K562 (cell line): ENCODE measurements at regions not wholly inside any gene's neighbourhood (a gene's known extent, or its start where the extent isn't known, plus 50 kb on each side); places are given as distances from the start of the nearest gene placed in this dataset.

Experiments used
- ATAC-seq: fragments of 200-7000 bp; cut with Tn5 transposase; 3 replicates; pipeline ENCODE4 v1.9.1; 2020; ENCODE audit warnings: moderate library complexity
- BruUV-seq: library from RNA; stranded (reverse); fragments of 400-500 nt; replicated peaks from 2 replicates; lab custom pipeline; 2021; lab: Mats Ljungman, UMichigan
- CTCF ChIA-PET: fragments of 300-600 bp; formaldehyde crosslinking; extraction: SDS; loops from one replicate; lab custom pipeline; 2021; ENCODE audit warnings: low intra/inter-chr PET ratio; lab: Yijun Ruan, JAX
- POLR2A ChIA-PET: fragments of 300-600, 350-650 bp; sonication (Branson Sonifier 250); formaldehyde crosslinking; extraction: SDS; loops from one replicate; lab custom pipeline; 2021; ENCODE audit warnings: antibody characterized with exemption, inconsistent platforms; lab: Yijun Ruan, JAX
- DNase-seq, 4 experiments: peaks; one replicate each; pipeline versions ENCODE4 v3.0.0 to v3.0.0-alpha.2; 2011 to 2018; ENCODE audit warnings: low spot score in 3 of 4, mixed read lengths in 3 of 4; ENCODE audit errors: extremely low read depth in 1 of 4
- FAIRE-seq: peaks from 2 replicates; lab custom pipeline; 2011; peaks lifted over from hg19 to GRCh38; lab: Jason Lieb, UNC
- H2AFZ ChIP-seq: 2 replicates; pipeline ENCODE4 v1.6.0; 2011; ENCODE audit warnings: low read depth, low read length, control low read depth, inconsistent platforms
- H3K27ac ChIP-seq: fragments of 200-600 bp; 3 replicates; pipeline ENCODE4 v1.8.0; 2011; ENCODE audit warnings: low read depth, mild to moderate bottlenecking, control low read depth, inconsistent platforms, low read length, moderate library complexity, mixed read lengths; ENCODE audit errors: extremely low read depth
- H3K27me3 ChIP-seq, 2 experiments: fragments of 300-600 bp in 1 of 2; 2 replicates in 1 of 2; 3 replicates in 1 of 2; pipeline versions ENCODE4 v1.6.0 to v1.8.0; 2011; ENCODE audit warnings: inconsistent platforms in 2 of 2, low read length in 2 of 2, mild to moderate bottlenecking in 1 of 2, mixed read lengths in 1 of 2, moderate library complexity in 1 of 2; ENCODE audit not compliant: control insufficient read depth in 2 of 2, insufficient read depth in 2 of 2
- H3K36me3 ChIP-seq: fragments of 300-600 bp; 3 replicates; pipeline ENCODE4 v1.8.0; 2011; ENCODE audit warnings: mild to moderate bottlenecking, low read length, inconsistent platforms; ENCODE audit not compliant: control insufficient read depth, insufficient read depth
- H3K4me1 ChIP-seq, 2 experiments: fragments of 200-600 bp in 1 of 2; replicated peaks in 1 of 2; 2 replicates in 1 of 2; 3 replicates in 1 of 2; pipeline versions ENCODE4 v1.5.1 to v1.8.0; 2011; ENCODE audit warnings: inconsistent platforms in 2 of 2, low read length in 2 of 2, mild to moderate bottlenecking in 1 of 2, mixed read lengths in 1 of 2, moderate library complexity in 1 of 2; ENCODE audit not compliant: control insufficient read depth in 2 of 2, insufficient read depth in 2 of 2
- H3K4me2 ChIP-seq: 2 replicates; pipeline ENCODE4 v1.6.1; 2011; ENCODE audit warnings: low read length, control low read depth, inconsistent platforms, mixed read lengths; ENCODE audit not compliant: insufficient read depth
- H3K4me3 ChIP-seq: fragments of 200-600 bp; sonication (generic), shearing (Covaris generic); 2 replicates; pipeline ENCODE4 v1.5.1; 2016; ENCODE audit warnings: control low read depth, inconsistent platforms
- H3K79me2 ChIP-seq: fragments of 200-600 bp; 3 replicates; pipeline ENCODE4 v1.8.0; 2011; ENCODE audit warnings: low read length, inconsistent platforms; ENCODE audit not compliant: control insufficient read depth, insufficient read depth
- H3K9ac ChIP-seq, 2 experiments: 2 replicates each; pipeline versions ENCODE4 v1.6.0 to v1.6.1; 2011; ENCODE audit warnings: low read depth in 2 of 2, low read length in 2 of 2, control low read depth in 1 of 2, inconsistent platforms in 1 of 2, mild to moderate bottlenecking in 1 of 2, mixed read lengths in 1 of 2; ENCODE audit not compliant: insufficient read depth in 1 of 2
- H3K9me1 ChIP-seq: one replicate; pipeline ENCODE4 v1.6.0; 2011; ENCODE audit warnings: inconsistent platforms, mild to moderate bottlenecking, low read length, moderate library complexity; ENCODE audit not compliant: control insufficient read depth, insufficient read depth
- H3K9me3 ChIP-seq: replicated peaks from 2 replicates; pipeline ENCODE4 v1.5.1; 2011; ENCODE audit warnings: low read depth, low read length, inconsistent platforms; ENCODE audit not compliant: control insufficient read depth, insufficient read depth
- H4K20me1 ChIP-seq: replicated peaks from 2 replicates; pipeline ENCODE4 v1.6.1; 2011; ENCODE audit warnings: low read length, inconsistent platforms, mixed read lengths; ENCODE audit not compliant: control insufficient read depth, insufficient read depth
- BCL6 ChIP-seq: fragments of 250-450 bp; sonication (Bioruptor Pico); IDR thresholded peaks from 2 replicates; pipeline ENCODE4 v1.4.0; 2020
- BCOR ChIP-seq: fragments of 450-650 bp; IDR thresholded peaks from 2 replicates; pipeline ENCODE4 v1.6.1; 2016
- CXXC5 ChIP-seq: fragments of 250-450 bp; sonication (Bioruptor Pico); IDR thresholded peaks from 2 replicates; pipeline ENCODE4 v1.8.0; 2022; ENCODE audit warnings: inconsistent platforms, mild to moderate bottlenecking, moderate library complexity
- DPF2 ChIP-seq: fragments of 450-650 bp; IDR thresholded peaks from 2 replicates; pipeline ENCODE4 v1.6.1; 2016
- GABPA ChIP-seq: fragments of 200-800 bp; sonication (Bioruptor generic); conservative IDR thresholded peaks from 2 replicates; pipeline ENCODE4 v1.6.1; 2016; ENCODE audit warnings: low read depth, missing genetic modification characterization, missing compliant biosample characterization
- KDM1A ChIP-seq, 2 experiments: fragments of 450-650 bp; IDR thresholded peaks; 2 replicates each; pipeline ENCODE4 v1.6.1; 2016; ENCODE audit warnings: mild to moderate bottlenecking in 2 of 2
- MAZ ChIP-seq, 2 experiments: fragments of 450-650 bp in 1 of 2; sonication (generic) in 1 of 2; formaldehyde crosslinking; IDR thresholded peaks in 1 of 2; conservative IDR thresholded peaks in 1 of 2; 2 replicates each; pipeline versions ENCODE4 v1.4.0 to v1.5.0; 2020; ENCODE audit warnings: mild to moderate bottlenecking in 1 of 2, missing genetic modification reagents in 1 of 2
- STAT5A ChIP-seq: IDR thresholded peaks from 2 replicates; pipeline ENCODE4 v1.6.1; 2012; ENCODE audit warnings: low read length, inconsistent platforms, borderline replicate concordance
- VEZF1 ChIP-seq: fragments of 200-800 bp; sonication (Bioruptor generic); IDR thresholded peaks from 2 replicates; pipeline ENCODE4 v1.6.1; 2017; ENCODE audit warnings: missing genetic modification characterization, missing compliant biosample characterization
- ZNF232 ChIP-seq: sonication (generic); formaldehyde crosslinking; IDR thresholded peaks from 2 replicates; pipeline ENCODE4 v1.8.0; 2022; ENCODE audit warnings: mild to moderate bottlenecking, missing genetic modification reagents
- ZNF764 ChIP-seq: fragments of 250-450 bp; sonication (Bioruptor Pico); IDR thresholded peaks from 2 replicates; pipeline ENCODE4 v1.4.0; 2020; ENCODE audit warnings: low read depth, mild to moderate bottlenecking, moderate library complexity
- WGBS: fragments of 100-300 bp; shearing (Covaris generic); methylation state at CpG from one replicate; pipeline ENCODE4 v1.1.6; 2016; ENCODE audit warnings: low coverage, mixed read lengths; ENCODE audit not compliant: insufficient coverage; ENCODE audit errors: missing lambda C conversion rate; 5-methylcytosine and 5-hydroxymethylcytosine counted together
- in situ Hi-C: fragments of 300-500 bp; cut with MboI; formaldehyde crosslinking; loops from 4 replicates; pipeline ENCODE4 v1.15.0; 2018; ENCODE audit warnings: inconsistent platforms, mixed read lengths
- intact Hi-C: fragments of 100-400 bp; cut with micrococcal nuclease; formaldehyde crosslinking; loops from 2 replicates; pipeline ENCODE4 v1.14.2; 2022
- TF ChIP-seq, protein P1 (sequence below): fragments of 150-350 bp; IDR thresholded peaks from 2 replicates; pipeline ENCODE4 v1.6.1; 2014; ENCODE audit warnings: low read depth, mild to moderate bottlenecking, low read length, borderline replicate concordance
- TF ChIP-seq, protein P2 (sequence below): fragments of 250-450 bp; sonication (Bioruptor Pico); IDR thresholded peaks from 2 replicates; pipeline ENCODE4 v1.8.0; 2021; ENCODE audit warnings: mild to moderate bottlenecking, moderate library complexity
- TF ChIP-seq, protein P3 (sequence below), 2 experiments: fragments of 450-650 bp in 1 of 2; sonication (generic) in 1 of 2; formaldehyde crosslinking in 1 of 2; IDR thresholded peaks in 1 of 2; conservative IDR thresholded peaks in 1 of 2; 2 replicates each; pipeline versions ENCODE4 v1.6.1 to v1.8.1; 2016 to 2023; ENCODE audit warnings: mild to moderate bottlenecking in 2 of 2, moderate library complexity in 2 of 2, inconsistent platforms in 1 of 2, missing genetic modification reagents in 1 of 2

DNA sequence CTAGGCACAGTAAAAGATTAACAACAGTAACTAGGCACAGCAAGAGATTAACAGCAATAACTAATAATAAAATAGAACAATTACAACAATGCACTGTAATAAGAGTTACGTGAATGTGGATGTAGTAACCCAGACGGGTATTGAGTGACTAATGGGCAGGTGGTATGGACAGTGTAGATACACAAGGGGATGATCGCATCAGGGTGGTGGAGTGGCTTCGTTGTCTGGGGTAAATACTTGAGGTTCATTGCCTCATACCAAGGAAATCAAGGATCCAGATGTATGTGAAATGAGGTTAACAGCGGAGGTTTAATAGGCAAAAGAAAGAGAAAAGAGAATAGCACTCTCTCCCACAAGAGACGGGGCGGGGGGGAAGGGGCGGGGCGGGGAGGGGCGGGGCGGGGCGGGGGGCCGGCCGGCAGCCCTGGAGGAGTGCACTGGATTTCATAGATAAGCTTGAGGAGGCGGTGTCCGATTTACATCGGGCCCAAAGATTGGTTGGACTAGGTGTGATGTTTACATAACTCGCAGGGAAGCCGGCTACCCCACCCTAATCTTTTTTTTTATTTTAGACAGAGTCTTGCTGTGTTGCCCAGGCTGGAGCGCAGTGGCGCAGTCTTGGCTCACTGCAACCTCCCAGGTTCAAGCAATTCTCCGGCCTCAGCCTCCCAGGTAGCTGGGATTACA is 106.3 kb downstream of the KCTD15 start:
- intact Hi-C loops = no loop called here
- CTCF ChIA-PET = interaction anchor here (0.6 kb wide), 1 partner anchor 114 kb away, joined by 4 read pairs; no protein-coding TSS in a partner anchor
- TF ChIP-seq STAT5A (no peak), GABPA (tag) (no peak), CXXC5 (CRISPR knock-in tag) (0 out of 2 replicates have a peak, but pooled peaks have one; percentile 25), MAZ (CRISPR knock-in tag; conservative IDR thresholded peaks at IDR 0.05 in 1 of 2, IDR thresholded peaks at IDR 0.05 in 1 of 2) (peak in 1 of 2 experiments; percentile 44; a peak in 1 of 4 replicates), KDM1A (IDR thresholded peaks at IDR 0.05) (no peak), ZNF232 (CRISPR knock-in tag) (no peak), VEZF1 (CRISPR knock-in tag) (peak; percentile 81), DPF2 (no peak), BCL6 (CRISPR knock-in tag) (no peak), BCOR (peak; percentile 66), ZNF764 (no peak)
- TF ChIP-seq, protein P1, sequence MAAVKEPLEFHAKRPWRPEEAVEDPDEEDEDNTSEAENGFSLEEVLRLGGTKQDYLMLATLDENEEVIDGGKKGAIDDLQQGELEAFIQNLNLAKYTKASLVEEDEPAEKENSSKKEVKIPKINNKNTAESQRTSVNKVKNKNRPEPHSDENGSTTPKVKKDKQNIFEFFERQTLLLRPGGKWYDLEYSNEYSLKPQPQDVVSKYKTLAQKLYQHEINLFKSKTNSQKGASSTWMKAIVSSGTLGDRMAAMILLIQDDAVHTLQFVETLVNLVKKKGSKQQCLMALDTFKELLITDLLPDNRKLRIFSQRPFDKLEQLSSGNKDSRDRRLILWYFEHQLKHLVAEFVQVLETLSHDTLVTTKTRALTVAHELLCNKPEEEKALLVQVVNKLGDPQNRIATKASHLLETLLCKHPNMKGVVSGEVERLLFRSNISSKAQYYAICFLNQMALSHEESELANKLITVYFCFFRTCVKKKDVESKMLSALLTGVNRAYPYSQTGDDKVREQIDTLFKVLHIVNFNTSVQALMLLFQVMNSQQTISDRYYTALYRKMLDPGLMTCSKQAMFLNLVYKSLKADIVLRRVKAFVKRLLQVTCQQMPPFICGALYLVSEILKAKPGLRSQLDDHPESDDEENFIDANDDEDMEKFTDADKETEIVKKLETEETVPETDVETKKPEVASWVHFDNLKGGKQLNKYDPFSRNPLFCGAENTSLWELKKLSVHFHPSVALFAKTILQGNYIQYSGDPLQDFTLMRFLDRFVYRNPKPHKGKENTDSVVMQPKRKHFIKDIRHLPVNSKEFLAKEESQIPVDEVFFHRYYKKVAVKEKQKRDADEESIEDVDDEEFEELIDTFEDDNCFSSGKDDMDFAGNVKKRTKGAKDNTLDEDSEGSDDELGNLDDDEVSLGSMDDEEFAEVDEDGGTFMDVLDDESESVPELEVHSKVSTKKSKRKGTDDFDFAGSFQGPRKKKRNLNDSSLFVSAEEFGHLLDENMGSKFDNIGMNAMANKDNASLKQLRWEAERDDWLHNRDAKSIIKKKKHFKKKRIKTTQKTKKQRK = no peak
- TF ChIP-seq, protein P2, sequence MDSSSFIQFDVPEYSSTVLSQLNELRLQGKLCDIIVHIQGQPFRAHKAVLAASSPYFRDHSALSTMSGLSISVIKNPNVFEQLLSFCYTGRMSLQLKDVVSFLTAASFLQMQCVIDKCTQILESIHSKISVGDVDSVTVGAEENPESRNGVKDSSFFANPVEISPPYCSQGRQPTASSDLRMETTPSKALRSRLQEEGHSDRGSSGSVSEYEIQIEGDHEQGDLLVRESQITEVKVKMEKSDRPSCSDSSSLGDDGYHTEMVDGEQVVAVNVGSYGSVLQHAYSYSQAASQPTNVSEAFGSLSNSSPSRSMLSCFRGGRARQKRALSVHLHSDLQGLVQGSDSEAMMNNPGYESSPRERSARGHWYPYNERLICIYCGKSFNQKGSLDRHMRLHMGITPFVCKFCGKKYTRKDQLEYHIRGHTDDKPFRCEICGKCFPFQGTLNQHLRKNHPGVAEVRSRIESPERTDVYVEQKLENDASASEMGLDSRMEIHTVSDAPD (CRISPR knock-in tag) = no peak
- TF ChIP-seq, protein P3, sequence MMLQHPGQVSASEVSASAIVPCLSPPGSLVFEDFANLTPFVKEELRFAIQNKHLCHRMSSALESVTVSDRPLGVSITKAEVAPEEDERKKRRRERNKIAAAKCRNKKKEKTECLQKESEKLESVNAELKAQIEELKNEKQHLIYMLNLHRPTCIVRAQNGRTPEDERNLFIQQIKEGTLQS (IDR thresholded peaks at IDR 0.05) = no peak
- TF ChIP-seq, protein P3 (CRISPR knock-in tag; conservative IDR thresholded peaks at IDR 0.05) = no peak

More for the DNA sequence above, 106.3 kb downstream of the KCTD15 start:
- no peaks in the 10 kb centered on the region for H3K36me3 ChIP-seq
- no TSS peak for BruUV-seq
- H3K27me3 ChIP-seq = peaks cover 10 to 21% of the 10 kb centered on the region in 2 experiments; a peak in 4 of 5 replicates
- ATAC-seq = peak; percentile 98
- no peak overlapping the region for H3K27ac ChIP-seq
- FAIRE-seq = peak; percentile 74
- no peak overlapping the region for H2AFZ ChIP-seq
- 0% methylated on average over 12 of the region's 22 CpGs for WGBS
- POLR2A ChIA-PET = interaction anchor here (0.6 to 0.7 kb wide), 4 partner anchors 8 to 437 kb away, joined by 3 read pairs; no protein-coding TSS in a partner anchor
- H3K9me1 ChIP-seq = no peaks in the 10 kb centered on the region
- H3K9me3 ChIP-seq = peaks cover 4% of the 10 kb centered on the region; the same call in 1 of the 2 replicates
- H3K4me3 ChIP-seq = no peak overlapping the region
- peak overlapping the region; percentile 24; the same call in 1 of the 2 replicates for H3K4me2 ChIP-seq
- H4K20me1 ChIP-seq = no peaks in the 10 kb centered on the region
- in situ Hi-C loops = no loop called here
- peak; percentile 63 to 75 (median 72) for DNase-seq
- no peaks in the 10 kb centered on the region for H3K79me2 ChIP-seq
- peaks cover 0 to 16% of the 10 kb centered on the region in 2 experiments; a peak in 2 of 5 replicates for H3K4me1 ChIP-seq
- no peak overlapping the region for H3K9ac ChIP-seq
